Lung (tissue), 11 donors: ENCODE measurements at regions not wholly inside any gene's neighbourhood (a gene's known extent, or its start where the extent isn't known, plus 50 kb on each side); places are given as distances from the start of the nearest gene placed in this dataset.

Experiments used
- ATAC-seq: fragments of 200-7000 bp; cut with Tn5 transposase; one replicate; pipeline ENCODE4 v1.9.1; 2020; ENCODE audit warnings: moderate number of reproducible peaks; ENCODE audit not compliant: insufficient read depth, low FRiP score
- DNase-seq, 3 donors: peaks; one replicate each; pipeline ENCODE4 v3.0.0-alpha.2; 2013 to 2017
- H3K27ac ChIP-seq, 2 donors: one replicate each; pipeline ENCODE4 v1.5.1; 2013; ENCODE audit warnings: mild to moderate bottlenecking in 2 of 2, moderate library complexity in 2 of 2, control low read depth in 1 of 2, inconsistent platforms in 1 of 2, low read depth in 1 of 2, low read length in 1 of 2
- H3K27me3 ChIP-seq, 3 donors: one replicate each; pipeline ENCODE4 v1.5.1; 2013; ENCODE audit warnings: low read length in 2 of 3; ENCODE audit not compliant: control insufficient read depth in 3 of 3, insufficient read depth in 3 of 3
- H3K36me3 ChIP-seq, 4 donors: one replicate each; pipeline ENCODE4 v1.5.1; 2013; ENCODE audit warnings: low read length in 4 of 4, mild to moderate bottlenecking in 1 of 4, moderate library complexity in 1 of 4; ENCODE audit not compliant: control insufficient read depth in 4 of 4, insufficient read depth in 4 of 4
- H3K4me1 ChIP-seq, 5 donors: one replicate each; pipeline ENCODE4 v1.5.1; 2013; ENCODE audit warnings: low read length in 5 of 5, mild to moderate bottlenecking in 2 of 5, moderate library complexity in 1 of 5; ENCODE audit not compliant: control insufficient read depth in 5 of 5, insufficient read depth in 5 of 5
- H3K4me3 ChIP-seq: one replicate; pipeline ENCODE4 v1.5.1; 2013; ENCODE audit warnings: mild to moderate bottlenecking, control low read depth, moderate library complexity
- H3K9ac ChIP-seq, 2 donors: one replicate each; pipeline ENCODE4 v1.5.1; 2013; ENCODE audit warnings: low read length in 2 of 2, control low read depth in 1 of 2; ENCODE audit not compliant: insufficient read depth in 1 of 2
- H3K9me3 ChIP-seq, 4 donors: one replicate each; pipeline ENCODE4 v1.5.1; 2013; ENCODE audit warnings: low read length in 3 of 4, mild to moderate bottlenecking in 1 of 4, moderate library complexity in 1 of 4; ENCODE audit not compliant: control insufficient read depth in 4 of 4, insufficient read depth in 3 of 4
- WGBS, 2 donors: extraction: QIAGEN DNeasy Blood & Tissue Kit; methylation state at CpG; one replicate each; pipeline ENCODE4 v1.1.7; 2013; 5-methylcytosine and 5-hydroxymethylcytosine counted together
- TF ChIP-seq, protein P1 (sequence below): IDR thresholded peaks from 2 replicates; pipeline ENCODE4 v1.5.1; 2012; ENCODE audit warnings: mild to moderate bottlenecking; ENCODE audit errors: control extremely low read depth, extremely low read depth
- donor health status: control.
- donor health status: control.
- donor health status: Bipolar disorder and iron deficiency.
- donor health status: healthy.
- donor health status: DM: yes; HTN: yes; CAD: no.

DNA sequence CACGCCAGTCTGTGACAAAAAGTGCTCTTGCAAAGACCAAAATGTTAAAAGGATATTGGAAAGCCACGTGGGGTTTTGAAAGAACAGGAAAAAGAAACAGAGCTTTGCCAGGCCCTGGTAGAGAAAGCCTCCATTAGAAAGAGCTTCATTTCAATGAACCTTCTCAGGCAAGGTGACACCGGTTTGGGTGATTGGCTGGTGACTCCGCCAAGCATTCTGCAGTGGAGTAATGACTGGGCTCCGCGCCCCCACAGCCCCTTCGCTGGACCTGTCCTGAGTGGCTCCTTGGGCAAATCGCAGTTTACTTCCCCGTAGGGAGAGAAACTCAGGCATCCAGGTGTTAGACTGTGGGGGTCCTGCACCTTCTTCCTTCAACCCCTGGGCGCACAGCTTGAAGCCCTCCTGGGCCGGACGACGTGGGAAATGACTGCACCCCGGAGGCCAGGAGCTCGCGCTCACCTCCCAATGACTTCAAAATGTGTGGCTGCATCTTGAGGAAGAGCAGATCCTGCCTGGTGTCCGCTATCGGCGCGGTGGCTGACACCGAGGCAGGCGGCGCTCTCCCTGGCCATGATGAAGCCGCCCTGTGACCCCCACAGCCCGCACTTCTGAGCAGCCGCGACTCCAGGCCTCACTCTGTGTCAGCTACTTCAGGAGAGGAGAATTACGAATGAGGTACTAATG is 444.6 kb upstream of the SGCG start:
- WGBS, 2 donors: 49 to 51% methylated on average over 28 of the region's 28 CpGs
- Histone ChIP-seq H3K9ac (no peak overlapping the region), H3K27ac (peak overlapping the region in 1 of 2 donors; percentile 45), H3K4me1 (peaks cover 0 to 8% (median 0%) of the 10 kb centered on the region in 5 donors), H3K4me3 (no peak overlapping the region), H3K36me3 (no peaks in the 10 kb centered on the region), H3K9me3 (no peaks in the 10 kb centered on the region), H3K27me3 (peaks cover 0 to 2% (median 0%) of the 10 kb centered on the region in 3 donors)
- DNase-seq: no peak
- TF ChIP-seq, protein P1, sequence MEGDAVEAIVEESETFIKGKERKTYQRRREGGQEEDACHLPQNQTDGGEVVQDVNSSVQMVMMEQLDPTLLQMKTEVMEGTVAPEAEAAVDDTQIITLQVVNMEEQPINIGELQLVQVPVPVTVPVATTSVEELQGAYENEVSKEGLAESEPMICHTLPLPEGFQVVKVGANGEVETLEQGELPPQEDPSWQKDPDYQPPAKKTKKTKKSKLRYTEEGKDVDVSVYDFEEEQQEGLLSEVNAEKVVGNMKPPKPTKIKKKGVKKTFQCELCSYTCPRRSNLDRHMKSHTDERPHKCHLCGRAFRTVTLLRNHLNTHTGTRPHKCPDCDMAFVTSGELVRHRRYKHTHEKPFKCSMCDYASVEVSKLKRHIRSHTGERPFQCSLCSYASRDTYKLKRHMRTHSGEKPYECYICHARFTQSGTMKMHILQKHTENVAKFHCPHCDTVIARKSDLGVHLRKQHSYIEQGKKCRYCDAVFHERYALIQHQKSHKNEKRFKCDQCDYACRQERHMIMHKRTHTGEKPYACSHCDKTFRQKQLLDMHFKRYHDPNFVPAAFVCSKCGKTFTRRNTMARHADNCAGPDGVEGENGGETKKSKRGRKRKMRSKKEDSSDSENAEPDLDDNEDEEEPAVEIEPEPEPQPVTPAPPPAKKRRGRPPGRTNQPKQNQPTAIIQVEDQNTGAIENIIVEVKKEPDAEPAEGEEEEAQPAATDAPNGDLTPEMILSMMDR: no peak
- ATAC-seq: peak; percentile 62

DNA sequence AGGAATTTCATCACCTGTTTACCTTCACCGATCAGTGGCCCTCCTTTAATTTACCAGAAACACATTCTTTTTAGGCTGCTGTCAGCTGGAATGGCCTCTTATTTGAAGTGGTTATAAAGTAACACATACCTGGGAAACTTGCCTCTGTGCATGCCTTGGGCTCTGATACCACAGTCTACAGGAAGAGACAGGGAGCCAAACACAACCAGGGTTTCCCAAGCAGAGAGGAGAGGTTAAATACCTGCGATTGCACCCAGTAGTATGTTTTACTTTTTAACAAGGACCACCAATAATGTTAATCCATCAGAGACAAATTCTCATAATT is 444.0 kb upstream of the SGCG start:
- H3K9me3 ChIP-seq: no peaks in the 10 kb centered on the region
- H3K27me3 ChIP-seq: peaks cover 0 to 2% (median 0%) of the 10 kb centered on the region in 3 donors
- H3K27ac ChIP-seq: peak overlapping the region in 1 of 2 donors; percentile 45
- no peaks in the 10 kb centered on the region for H3K36me3 ChIP-seq
- H3K9ac ChIP-seq: no peak overlapping the region
- TF ChIP-seq, protein P1: no peak
- DNase-seq (peak in 2 of 3 donors; percentile 12 to 48), ATAC-seq (peak; percentile 66)
- H3K4me1 ChIP-seq: peaks cover 0 to 8% (median 0%) of the 10 kb centered on the region in 5 donors
- no peak overlapping the region for H3K4me3 ChIP-seq
- WGBS, 2 donors: 45 to 48% methylated on average over 2 of the region's 2 CpGs

DNA sequence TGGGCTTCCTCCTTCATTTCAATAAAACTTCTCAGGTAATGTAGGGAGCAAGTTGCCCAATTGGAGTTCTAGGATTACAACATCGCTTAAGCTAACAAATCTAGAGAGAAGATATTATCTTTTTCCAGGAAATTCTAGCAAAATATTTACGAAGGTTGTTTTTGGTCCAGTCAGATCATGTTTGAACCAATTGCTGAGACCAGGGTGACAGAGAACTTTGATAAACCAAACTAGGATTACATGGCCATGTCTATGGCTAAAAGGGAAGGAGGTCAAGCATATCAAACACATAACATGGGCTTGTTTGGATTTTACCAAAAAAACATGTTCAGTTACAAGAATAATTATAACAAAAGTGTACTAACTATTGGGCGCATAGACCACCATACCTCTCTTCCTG is 442.4 kb upstream of the SGCG start:
- no peak for ATAC-seq
- 84 to 89% methylated on average over 3 of the region's 3 CpGs for WGBS, 2 donors

More for the DNA sequence above, 442.4 kb upstream of the SGCG start:
- no peak overlapping the region for H3K27ac ChIP-seq
- H3K27me3 ChIP-seq: peaks cover 0 to 2% (median 0%) of the 10 kb centered on the region in 3 donors
- TF ChIP-seq, protein P1: no peak
- peaks cover 0 to 8% (median 0%) of the 10 kb centered on the region in 5 donors for H3K4me1 ChIP-seq
- no peak overlapping the region for H3K9ac ChIP-seq
- no peak for DNase-seq
- H3K9me3 ChIP-seq: no peaks in the 10 kb centered on the region
- no peak overlapping the region for H3K4me3 ChIP-seq
- no peaks in the 10 kb centered on the region for H3K36me3 ChIP-seq
